ENCODE measurements at regions not wholly inside any gene's neighbourhood (a gene's known extent, or its start where the extent isn't known, plus 50 kb on each side); places are given as distances from the start of the nearest gene placed in this dataset.
"Not testable (repeated sequence)": the region's sequence is repeated elsewhere in the genome, so short reads cannot be mapped to it uniquely, and the experiment has no call there.

GRCh38 chr18:7178568-7178967 is 52.3 kb upstream of the LRRC30 start:
- DNase-seq (ENCODE audit: low read depth), result not testable (repeated sequence)

DNA sequence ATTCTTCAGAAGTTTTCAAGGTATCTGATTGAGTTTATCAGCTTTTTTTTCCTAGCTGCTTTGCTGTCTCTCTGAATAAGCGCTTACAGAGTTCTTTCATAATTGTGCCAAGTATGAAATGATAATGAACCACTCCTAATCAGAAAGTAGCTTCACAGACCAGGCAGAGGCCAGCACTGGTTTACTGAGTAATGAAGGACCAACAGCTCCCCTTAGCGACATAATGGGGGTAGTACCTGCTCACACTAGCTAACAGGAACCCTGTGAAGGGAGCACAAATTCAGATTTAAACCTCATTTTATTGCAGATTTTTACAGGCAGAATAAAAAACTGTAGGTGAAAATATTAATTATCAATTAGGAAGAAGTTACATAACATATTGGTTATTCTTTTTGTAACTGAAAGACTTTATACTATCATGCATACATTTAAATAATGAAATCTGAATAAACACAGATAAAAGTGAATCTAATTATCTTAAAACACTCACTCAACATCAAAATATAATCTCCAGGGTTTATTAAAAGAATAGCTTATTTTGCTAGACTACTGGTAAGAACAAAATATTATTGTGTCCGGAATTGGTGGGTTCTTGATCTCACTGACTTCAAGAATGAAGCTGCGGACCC is 53.7 kb upstream of the LRRC30 start:
- peak; percentile 2 for DNase-seq (ENCODE audit: low read depth)

GRCh38 chr18:7174344-7175095 is 56.4 kb upstream of the LRRC30 start:
- DNase-seq (ENCODE audit: low read depth), result no peak

DNA sequence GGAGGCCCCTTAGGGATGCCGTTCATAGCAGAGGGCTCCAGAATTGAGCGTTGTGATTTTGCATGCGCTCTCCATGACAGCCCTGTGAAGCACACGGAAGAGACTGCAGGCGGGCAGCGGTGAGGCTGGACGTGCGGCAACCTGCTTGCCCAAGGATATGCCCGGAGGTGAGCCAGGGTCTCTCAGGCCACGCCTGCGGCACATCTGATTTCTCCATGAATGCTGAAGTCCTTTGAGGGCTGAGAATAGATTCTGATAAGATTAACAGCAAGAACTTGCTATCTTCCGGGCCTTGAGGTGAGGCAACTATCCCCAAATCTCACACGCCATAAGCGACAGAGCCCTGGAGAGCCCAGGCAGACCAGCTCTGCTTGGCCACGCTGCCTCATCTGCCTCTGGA is 55.6 kb upstream of the LAMA1 start:
- DNase-seq (ENCODE audit: low read depth), result no peak

DNA sequence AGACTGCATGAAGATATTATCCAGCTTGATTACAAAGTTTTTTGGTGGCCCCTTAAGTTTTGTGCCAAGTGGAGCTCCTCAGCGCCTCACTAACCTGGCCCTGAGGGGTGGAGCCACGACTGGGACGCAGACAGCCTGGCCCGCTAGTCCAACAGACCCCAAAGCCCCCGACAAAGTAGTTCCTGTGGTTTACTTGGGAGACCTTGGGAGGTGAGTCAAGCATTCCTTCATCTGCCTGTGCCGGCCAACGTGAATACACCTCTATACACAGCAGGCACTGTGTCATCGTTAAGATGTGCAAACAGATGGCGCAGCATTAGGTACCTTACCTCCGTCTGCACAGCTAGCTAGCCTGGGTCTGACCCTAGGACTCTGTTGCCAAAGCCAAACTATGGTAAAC is 55.0 kb upstream of the LAMA1 start:
- no peak for DNase-seq (ENCODE audit: low read depth)

- DNase-seq (ENCODE audit: low read depth), result no peak
These were observed 52.7 kb upstream of the LAMA1 start for GRCh38 chr18:7170292-7170691.

DNA sequence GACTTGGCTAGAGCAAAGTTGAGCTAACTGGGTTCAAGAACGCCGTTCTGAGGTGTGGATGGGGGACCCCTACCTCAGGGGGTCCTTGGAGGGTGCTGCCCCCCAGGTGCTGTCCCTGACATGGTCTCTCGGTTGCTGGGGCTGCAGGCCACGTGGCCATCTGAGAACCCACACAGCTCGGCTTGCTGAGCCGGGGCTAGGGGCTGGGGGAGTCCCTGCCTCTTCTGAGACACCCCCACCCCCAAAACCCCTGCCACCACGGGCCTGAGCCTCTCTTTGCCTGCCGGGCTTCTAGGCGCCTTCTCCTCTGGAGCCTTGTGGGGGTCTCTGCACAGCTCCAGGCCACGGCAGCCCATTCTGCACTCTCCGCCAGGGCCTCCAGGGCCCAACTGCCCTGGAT is 52.0 kb upstream of the LAMA1 start:
- DNase-seq (ENCODE audit: low read depth), result no peak

DNA sequence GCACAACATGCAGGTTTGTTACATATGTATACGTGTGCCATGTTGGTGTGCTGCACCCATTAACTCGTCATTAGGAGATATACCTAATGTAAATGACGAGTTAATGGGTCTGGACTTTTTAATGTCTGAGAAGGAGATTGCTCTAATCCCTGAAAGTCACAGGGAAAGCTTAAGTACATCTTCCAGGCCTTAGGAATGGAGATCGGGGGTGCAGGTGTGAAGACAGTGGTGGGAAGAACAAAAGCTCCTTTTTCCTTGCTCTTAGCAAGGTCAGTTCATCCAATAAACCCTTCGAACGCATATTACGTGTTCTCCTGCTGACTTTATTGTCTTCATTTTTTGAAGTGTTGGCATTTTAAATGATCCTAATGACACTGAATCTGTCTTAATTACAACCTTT is 50.8 kb upstream of the LAMA1 start:
- DNase-seq (ENCODE audit: low read depth), result no peak
